ENCODE measurements at regions not wholly inside any gene's neighbourhood (a gene's known extent, or its start where the extent isn't known, plus 50 kb on each side); places are given as distances from the start of the nearest gene placed in this dataset.

DNA sequence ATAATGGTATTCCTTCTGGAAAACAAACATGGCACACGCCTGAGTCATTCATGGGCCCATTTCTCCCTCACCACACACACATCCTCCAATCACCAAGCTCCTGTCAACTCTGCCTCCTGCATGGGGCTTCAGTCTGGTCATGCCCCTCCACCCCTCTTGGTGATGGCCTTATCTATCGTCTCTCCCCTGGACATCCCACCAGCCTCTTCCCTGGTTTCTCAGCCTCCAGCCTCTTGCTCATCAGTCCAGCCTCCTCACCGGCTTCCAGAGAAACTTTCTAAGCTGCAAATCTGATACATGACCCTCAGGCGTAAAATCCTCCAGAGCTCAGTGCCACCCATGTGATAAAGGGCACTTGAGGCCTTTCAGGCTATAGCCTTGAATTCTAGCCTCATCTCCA is 243.9 kb downstream of the FOXD2 start:
- Mint-ChIP-seq H3K36me3 (ENCODE audit: low read depth) (no peaks in the 10 kb centered on the region), H3K27ac (no peak overlapping the region), H3K4me1 (peaks cover 22% of the 10 kb centered on the region), H3K27me3 (ENCODE audit: insufficient read depth, low read depth, poor library complexity) (peaks cover 9% of the 10 kb centered on the region), H3K9me3 (no peaks in the 10 kb centered on the region), H3K4me3 (no peak overlapping the region)
- no peak overlapping the region for H3K4me3 ChIP-seq
- no peaks in the 10 kb centered on the region for H4K20me1 ChIP-seq (replicated peaks; ENCODE audit: insufficient read depth)
- DNase-seq (ENCODE audit: low spot score) (no peak), ATAC-seq (no peak)
- H3K79me2 ChIP-seq (replicated peaks; ENCODE audit: insufficient read depth): no peaks in the 10 kb centered on the region
- TF ChIP-seq ZNF114 (CRISPR knock-in tag; IDR thresholded peaks at IDR 0.05) (no peak), ZNF331 (CRISPR knock-in tag; IDR thresholded peaks at IDR 0.05; ENCODE audit: low read depth) (no peak), ZNF462 (CRISPR knock-in tag; IDR thresholded peaks at IDR 0.05) (no peak), NANOG (IDR thresholded peaks at IDR 0.05; ENCODE audit: borderline replicate concordance) (no peak), REST (IDR thresholded peaks at IDR 0.05; ENCODE audit: unreplicated experiment) (no peak), STAT1 (IDR thresholded peaks at IDR 0.05; ENCODE audit: unreplicated experiment) (no peak), EZH2phosphoT487 (IDR thresholded peaks at IDR 0.05; ENCODE audit: unreplicated experiment) (no peak), CTCF (conservative IDR thresholded peaks at IDR 0.05; ENCODE audit: low read depth in 2 of 2) (no peak), JUNB (IDR thresholded peaks at IDR 0.05; ENCODE audit: unreplicated experiment) (no peak), POLR2AphosphoS5 (IDR thresholded peaks at IDR 0.05; ENCODE audit: low read depth) (no peak), CREB1 (CRISPR knock-in tag; IDR thresholded peaks at IDR 0.05; ENCODE audit: low read depth) (no peak), EZH2 (IDR thresholded peaks at IDR 0.05; ENCODE audit: low read depth, unreplicated experiment) (no peak), ETS1 (IDR thresholded peaks at IDR 0.05) (no peak)
- H3K27me3 ChIP-seq (ENCODE audit: insufficient read depth): no peaks in the 10 kb centered on the region
- no peak overlapping the region for H3K4me2 ChIP-seq
- no peaks in the 10 kb centered on the region for H3K36me3 ChIP-seq (ENCODE audit: insufficient read depth)
- no peak overlapping the region for H2AFZ ChIP-seq
- H3K4me1 ChIP-seq (ENCODE audit: insufficient read depth): peaks cover 13% of the 10 kb centered on the region
- no peaks in the 10 kb centered on the region for H3K9me2 ChIP-seq (ENCODE audit: insufficient read depth)
- H3F3A ChIP-seq (replicated peaks; ENCODE audit: low read depth): no peaks in the 10 kb centered on the region
- no peak overlapping the region for H3K27ac ChIP-seq (ENCODE audit: low read depth)
